ENCODE measurements at regions not wholly inside any gene's neighbourhood (a gene's known extent, or its start where the extent isn't known, plus 50 kb on each side); places are given as distances from the start of the nearest gene placed in this dataset.
"Not testable (repeated sequence)": the region's sequence is repeated elsewhere in the genome, so short reads cannot be mapped to it uniquely, and the experiment has no call there.

- DNase-seq = no peak
Observed at GRCh38 chr1:189697113-189697512, 780.6 kb downstream of the BRINP3 start.

GRCh38 chr1:189701606-189702005, 776.1 kb downstream of the BRINP3 start:
- DNase-seq = no peak

DNA sequence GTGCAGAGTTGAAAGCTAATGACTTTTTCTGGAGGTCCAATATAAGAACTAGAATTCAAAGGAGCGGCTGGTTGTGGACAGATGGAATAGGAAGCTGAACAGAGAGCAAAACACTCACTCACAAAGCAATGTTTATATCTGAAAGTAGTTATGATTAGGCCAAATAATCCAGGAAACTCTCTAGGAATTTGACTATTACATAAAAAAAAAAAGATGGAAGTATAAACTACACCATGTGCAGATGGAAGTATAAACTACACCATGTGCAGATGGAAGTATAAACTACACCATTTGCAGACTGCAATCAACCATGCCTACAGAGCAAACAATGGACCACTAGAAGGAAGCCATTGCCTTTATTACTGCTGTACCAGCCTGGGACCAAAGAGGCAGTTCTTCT, 771.1 kb downstream of the BRINP3 start:
- no peak for DNase-seq

- DNase-seq = no peak
Observed at GRCh38 chr1:189708674-189709073, 769.0 kb downstream of the BRINP3 start.

DNA sequence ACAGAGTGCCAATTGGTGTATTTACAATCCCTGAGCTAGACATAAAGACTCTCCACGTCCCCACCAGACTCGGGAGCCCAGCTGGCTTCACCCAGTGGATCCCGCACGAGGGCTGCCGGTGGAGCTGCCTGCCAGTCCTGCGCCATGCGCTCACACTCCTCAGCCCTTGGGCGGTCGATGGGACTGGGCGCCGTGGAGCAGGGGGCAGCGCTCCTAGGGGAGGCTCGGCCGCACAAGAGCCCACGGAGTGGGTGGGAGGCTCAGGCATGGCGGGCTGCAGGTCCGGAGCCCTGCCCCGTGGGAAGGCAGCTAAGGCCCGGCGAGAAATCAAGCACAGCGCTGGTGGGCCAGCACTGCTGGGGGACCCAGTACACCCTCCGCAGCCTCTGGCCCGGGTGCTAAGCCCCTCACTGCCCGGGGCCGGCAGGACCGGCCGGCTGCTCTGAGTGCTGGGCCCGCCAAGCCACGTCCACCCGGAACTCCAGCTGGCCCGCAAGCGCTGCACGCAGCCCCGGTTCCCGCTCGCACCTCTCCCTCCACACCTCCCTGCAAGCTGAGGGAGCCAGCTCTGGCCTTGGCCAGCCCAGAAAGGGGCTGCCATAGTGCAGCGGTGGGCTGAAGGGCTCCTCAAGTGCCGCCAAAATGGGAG, 759.4 kb downstream of the BRINP3 start:
- not testable (repeated sequence) for DNase-seq

DNA sequence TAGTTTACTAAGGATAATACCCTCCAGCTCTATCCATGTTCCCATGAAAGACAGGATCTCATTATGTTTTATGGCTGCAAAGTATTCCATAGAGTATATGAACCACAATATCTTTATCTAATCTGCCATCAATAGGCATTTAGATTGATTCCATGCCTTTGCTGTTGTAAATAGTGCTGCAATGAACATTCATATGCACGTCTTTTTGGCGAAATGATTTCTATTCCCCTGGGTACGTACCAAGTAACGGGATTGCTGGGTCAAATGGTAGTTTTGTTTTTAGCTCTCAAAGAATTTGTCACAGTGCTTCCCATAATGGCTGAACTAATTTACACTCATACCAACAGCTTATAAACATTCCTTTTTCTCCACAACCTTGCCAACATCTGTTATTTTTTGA, 750.9 kb downstream of the BRINP3 start:
- no peak for DNase-seq

- DNase-seq = no peak
Observed at GRCh38 chr1:189751311-189751710, 726.4 kb downstream of the BRINP3 start.

DNA sequence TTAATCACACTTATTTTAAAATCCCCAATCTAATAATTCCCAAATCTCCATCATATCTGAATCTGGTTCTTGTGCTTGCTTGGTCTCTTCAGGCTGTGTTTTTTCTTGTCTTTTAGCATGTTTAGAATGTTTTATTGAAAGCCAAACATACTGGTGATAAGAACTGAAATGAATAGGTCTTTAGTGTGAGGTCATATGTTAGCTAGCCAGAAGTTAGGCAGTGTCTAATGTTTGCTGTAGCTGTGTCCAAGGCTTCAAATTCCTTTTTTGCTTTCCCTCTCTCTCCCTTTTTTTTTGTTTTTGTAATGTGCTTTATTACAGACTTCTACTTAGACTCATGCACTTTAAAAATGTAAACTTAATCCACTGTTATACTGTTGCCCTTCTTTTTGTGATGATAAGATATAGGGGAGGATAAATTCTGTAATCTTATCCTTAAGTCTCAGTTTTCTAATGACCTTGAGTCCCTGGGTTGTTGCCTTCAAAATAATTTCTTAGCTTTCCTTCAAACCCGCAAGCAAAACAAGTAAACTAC, 725.1 kb downstream of the BRINP3 start:
- no peak for DNase-seq

DNA sequence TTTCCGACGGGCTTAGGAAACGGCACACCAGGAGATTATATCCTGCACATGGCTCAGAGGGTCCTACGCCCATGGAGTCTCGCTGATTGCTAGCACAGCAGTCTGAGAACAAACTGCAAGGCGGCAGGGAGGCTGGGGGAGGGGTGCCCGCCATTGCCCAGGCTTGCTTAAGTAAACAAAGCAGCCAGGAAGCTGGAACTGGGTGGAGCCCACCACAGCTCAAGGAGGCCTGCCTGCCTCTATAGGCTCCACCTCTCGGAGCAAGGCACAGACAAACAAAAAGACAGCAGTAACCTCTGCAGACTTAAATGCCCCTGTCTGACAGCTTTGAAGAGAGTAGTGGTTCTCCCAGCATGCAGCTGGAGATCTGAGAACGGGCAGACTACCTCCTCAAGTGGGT, 722.6 kb downstream of the BRINP3 start:
- not testable (repeated sequence) for DNase-seq

GRCh38 chr1:189764391-189765320, 713.0 kb downstream of the BRINP3 start:
- no peak for DNase-seq

DNA sequence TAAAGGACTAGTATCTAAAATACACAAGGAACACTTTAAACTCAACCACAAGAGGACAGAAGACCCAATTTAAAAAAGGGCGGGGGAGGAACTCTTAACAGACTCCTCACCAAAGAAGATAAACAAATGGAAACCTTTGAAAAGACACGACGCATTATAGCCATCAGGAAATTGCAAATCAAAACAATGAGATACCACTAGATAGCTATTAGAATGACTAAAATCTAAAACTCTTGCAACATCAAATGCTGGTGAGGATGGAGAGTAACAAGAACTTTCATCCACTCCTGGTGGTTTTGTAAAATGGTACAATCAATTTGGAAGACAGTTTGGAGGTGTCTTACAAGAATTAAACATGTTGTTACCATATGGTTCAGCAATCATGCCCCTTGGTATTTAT, 708.2 kb downstream of the BRINP3 start:
- DNase-seq = no peak

DNA sequence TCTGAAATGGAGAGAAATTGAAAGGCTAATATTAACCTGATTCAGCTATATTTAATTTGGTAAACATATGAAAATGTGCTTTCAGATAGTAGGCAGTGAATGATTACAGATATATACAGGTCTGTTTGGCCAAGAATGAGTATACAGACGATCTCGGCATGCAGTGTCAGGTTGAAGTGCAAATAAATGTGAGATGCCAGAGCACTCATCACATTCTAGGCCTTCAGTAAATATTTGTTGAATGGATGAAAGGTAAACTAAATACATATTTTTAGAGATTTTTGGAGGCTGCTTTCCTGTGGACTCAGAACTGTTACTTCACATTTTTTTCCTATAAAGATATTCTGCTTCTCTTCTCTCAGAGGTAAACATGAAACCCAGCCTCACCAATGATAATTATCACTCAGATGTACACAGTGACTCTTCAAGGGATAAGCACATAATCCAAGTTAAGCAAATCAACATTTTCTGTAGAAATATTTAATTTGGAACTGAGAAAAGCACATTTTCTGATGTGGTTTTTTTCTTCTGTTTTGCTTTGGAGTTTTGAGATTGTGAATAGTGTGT, 702.9 kb downstream of the BRINP3 start:
- no peak for DNase-seq

GRCh38 chr1:189775343-189775742, 702.3 kb downstream of the BRINP3 start:
- DNase-seq = no peak

- no peak for DNase-seq
Observed at GRCh38 chr1:189779034-189779433, 698.6 kb downstream of the BRINP3 start.

DNA sequence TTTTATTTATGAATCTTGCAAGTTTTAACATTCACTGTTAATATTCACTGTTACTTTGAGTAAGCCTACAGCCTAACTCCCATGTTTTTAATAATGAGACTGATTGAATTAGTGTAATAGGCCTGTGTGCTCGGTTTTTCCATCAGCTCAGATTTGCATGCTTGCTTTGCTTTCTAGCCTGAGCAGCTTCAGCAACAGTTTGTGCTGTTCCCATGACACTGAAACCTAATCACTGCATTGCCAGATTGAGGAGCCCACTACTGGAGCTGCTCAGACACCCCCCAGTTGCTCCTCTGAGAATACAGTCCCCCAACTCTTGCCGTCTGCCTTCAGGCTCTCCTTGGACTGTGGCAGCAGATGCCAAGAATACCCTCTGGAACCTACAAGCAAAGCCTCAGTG, 695.4 kb downstream of the BRINP3 start:
- no peak for DNase-seq

DNA sequence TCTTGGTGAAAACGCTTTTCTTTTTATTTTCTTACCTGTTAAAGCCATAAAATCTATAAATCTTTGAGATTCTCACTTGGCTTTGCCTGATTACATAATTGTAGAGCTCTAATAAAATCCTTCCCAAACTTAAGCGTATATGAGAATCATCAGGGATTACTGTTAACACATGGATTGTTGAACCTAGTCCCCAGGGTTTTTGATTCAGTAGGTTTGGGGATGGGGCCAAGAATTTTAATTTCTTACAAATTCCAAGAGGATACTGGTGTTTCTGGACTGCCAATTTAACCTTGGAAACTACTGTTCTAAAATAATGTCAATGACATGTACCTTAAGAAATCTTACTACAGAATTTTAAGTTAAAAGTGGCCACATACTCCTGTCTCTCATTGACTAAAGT, 694.2 kb downstream of the BRINP3 start:
- no peak for DNase-seq

DNA sequence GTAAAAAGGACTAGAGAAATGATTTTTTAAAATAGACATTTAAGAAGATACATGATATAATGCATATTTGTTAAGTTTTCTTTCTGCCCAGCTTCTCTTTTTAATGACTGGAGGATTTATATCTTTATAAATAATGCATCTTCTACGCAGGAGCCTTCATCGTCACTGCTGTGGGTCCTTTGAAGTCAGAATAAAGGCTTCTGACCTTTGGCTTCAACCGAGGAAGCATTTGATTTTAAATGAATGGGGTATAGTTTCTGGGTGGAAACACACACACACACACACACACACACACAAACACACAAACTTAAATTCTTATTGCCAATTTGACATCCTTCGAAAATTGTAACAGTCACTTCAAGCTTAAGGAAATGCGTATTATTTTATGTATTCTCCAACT, 690.9 kb downstream of the BRINP3 start:
- DNase-seq = no peak

- DNase-seq = no peak
Observed at GRCh38 chr1:189787201-189787600, 690.5 kb downstream of the BRINP3 start.

DNA sequence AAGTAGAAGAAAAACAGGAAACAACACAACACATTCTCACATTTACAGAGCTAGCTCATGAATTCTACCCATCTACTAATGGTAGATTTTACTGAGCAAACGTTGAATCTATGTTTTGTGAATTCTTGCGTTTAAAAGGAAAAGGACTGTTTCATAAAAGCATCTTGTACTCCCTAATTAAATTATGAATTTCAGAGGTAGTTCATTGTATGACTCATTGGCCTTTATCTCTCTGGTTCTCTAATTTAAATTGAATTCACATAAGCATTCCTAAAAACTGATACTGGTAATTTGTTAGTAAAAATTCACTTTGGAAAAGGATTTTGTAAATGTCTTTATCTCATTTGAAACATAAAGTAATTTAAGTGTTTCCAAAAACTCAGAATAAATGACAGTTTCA, 687.3 kb downstream of the BRINP3 start:
- no peak for DNase-seq

GRCh38 chr1:189803364-189803763, 674.3 kb downstream of the BRINP3 start:
- DNase-seq = no peak

- DNase-seq = no peak
Observed at GRCh38 chr1:189804352-189804751, 673.3 kb downstream of the BRINP3 start.

GRCh38 chr1:189805735-189806134, 671.9 kb downstream of the BRINP3 start:
- no peak for DNase-seq

- DNase-seq = not testable (repeated sequence)
Observed at GRCh38 chr1:189810639-189811038, 667.0 kb downstream of the BRINP3 start.

GRCh38 chr1:189811960-189812359, 665.7 kb downstream of the BRINP3 start:
- DNase-seq = no peak

All from NCI-H1694 (cell line).